Neural progenitor cell (in vitro differentiated cells): ENCODE measurements at regions not wholly inside any gene's neighbourhood (a gene's known extent, or its start where the extent isn't known, plus 50 kb on each side); places are given as distances from the start of the nearest gene placed in this dataset.
"Not testable (repeated sequence)": the region's sequence is repeated elsewhere in the genome, so short reads cannot be mapped to it uniquely, and the experiment has no call there.

Source experiments
- CTCF ChIP-seq: fragments of 200-600 bp; sonication (generic); IDR thresholded peaks from 2 replicates; pipeline ENCODE4 v1.5.1; 2017; ENCODE audit warnings: antibody characterized with exemption, mild to moderate bottlenecking
- EZH2 ChIP-seq: fragments of 200-600 bp; sonication (generic); IDR thresholded peaks from 2 replicates; pipeline ENCODE4 v1.6.1; 2017; ENCODE audit warnings: antibody characterized with exemption, mild to moderate bottlenecking, moderate library complexity
- EZH2phosphoT487 ChIP-seq: fragments of 200-600 bp; sonication (generic); IDR thresholded peaks from 2 replicates; pipeline ENCODE4 v1.6.1; 2017; ENCODE audit warnings: antibody characterized with exemption

- not testable (repeated sequence) for TF ChIP-seq CTCF, EZH2, EZH2phosphoT487
Measured at GRCh38 chr11:56827357-56827756, 78.9 kb upstream of the OR9G4 start.
